Smooth muscle cell (in vitro differentiated cells): ENCODE measurements at regions not wholly inside any gene's neighbourhood (a gene's known extent, or its start where the extent isn't known, plus 50 kb on each side); places are given as distances from the start of the nearest gene placed in this dataset.
"Not testable (repeated sequence)": the region's sequence is repeated elsewhere in the genome, so short reads cannot be mapped to it uniquely, and the experiment has no call there.

ENCODE experiments used
- DNase-seq: peaks from one replicate; lab custom pipeline; 2025; ENCODE audit not compliant: unreplicated experiment; lab: John Stamatoyannopoulos, UW
- H2AFZ ChIP-seq: fragments of 200-600 bp; sonication (generic); 2 replicates; pipeline ENCODE4 v1.6.0; 2016; ENCODE audit warnings: antibody characterized with exemption, low read depth, mild to moderate bottlenecking
- H3F3A ChIP-seq: fragments of 200-600 bp; sonication (generic); 2 replicates; pipeline ENCODE4 v1.6.0; 2017; ENCODE audit warnings: antibody characterized with exemption, low read depth
- H3K27ac ChIP-seq: fragments of 200-600 bp; sonication (generic); 2 replicates; pipeline ENCODE4 v1.5.1; 2016; ENCODE audit warnings: low read depth, mild to moderate bottlenecking
- H3K27me3 ChIP-seq: fragments of 200-600 bp; sonication (generic); 2 replicates; pipeline ENCODE4 v1.6.1; 2016; ENCODE audit warnings: low read depth, mild to moderate bottlenecking
- H3K36me3 ChIP-seq: fragments of 200-600 bp; sonication (generic); 2 replicates; pipeline ENCODE4 v1.5.1; 2016; ENCODE audit warnings: low read depth
- H3K4me1 ChIP-seq: fragments of 200-600 bp; sonication (generic); 2 replicates; pipeline ENCODE4 v1.5.1; 2016; ENCODE audit warnings: low read depth
- H3K4me2 ChIP-seq: fragments of 200-600 bp; sonication (generic); 2 replicates; pipeline ENCODE4 v1.6.0; 2016; ENCODE audit warnings: mild to moderate bottlenecking
- H3K4me3 ChIP-seq: fragments of 200-600 bp; sonication (generic); 2 replicates; pipeline ENCODE4 v1.5.1; 2016; ENCODE audit warnings: mild to moderate bottlenecking
- H3K79me2 ChIP-seq: fragments of 200-600 bp; sonication (generic); 2 replicates; pipeline ENCODE4 v1.6.0; 2016; ENCODE audit warnings: low read depth, mild to moderate bottlenecking
- H3K9ac ChIP-seq: fragments of 200-600 bp; sonication (generic); 2 replicates; pipeline ENCODE4 v1.6.0; 2016; ENCODE audit warnings: low read depth
- H3K9me3 ChIP-seq: fragments of 200-600 bp; sonication (generic); replicated peaks from 2 replicates; pipeline ENCODE4 v1.5.1; 2016; ENCODE audit warnings: low read depth
- H4K20me1 ChIP-seq: fragments of 200-600 bp; sonication (generic); 2 replicates; pipeline ENCODE4 v1.6.0; 2016; ENCODE audit warnings: low read depth
- CTCF ChIP-seq: fragments of 200-600 bp; sonication (generic); IDR thresholded peaks from 2 replicates; pipeline ENCODE4 v1.5.1; 2017; ENCODE audit warnings: borderline replicate concordance, mild to moderate bottlenecking, antibody characterized with exemption; ENCODE audit not compliant: insufficient read depth, poor library complexity, severe bottlenecking
- WGBS: methylation state at CpG from one replicate; pipeline ENCODE4 v1.1.7; 2016; ENCODE audit warnings: low lambda C conversion rate; 5-methylcytosine and 5-hydroxymethylcytosine counted together

GRCh38 chr9:73091909-73092308 lies 59.8 kb upstream of the ANXA1 start:
- no peaks in the 10 kb centered on the region for H4K20me1 ChIP-seq
- H3K9me3 ChIP-seq = no peaks in the 10 kb centered on the region
- TF ChIP-seq CTCF = no peak
- WGBS = 94% methylated on average over 2 of the region's 2 CpGs
- H3K79me2 ChIP-seq = no peaks in the 10 kb centered on the region
- no peak for DNase-seq
- H2AFZ ChIP-seq = no peak overlapping the region
- H3K4me1 ChIP-seq = no peaks in the 10 kb centered on the region
- H3K27me3 ChIP-seq = no peaks in the 10 kb centered on the region
- no peaks in the 10 kb centered on the region for H3F3A ChIP-seq
- no peak overlapping the region for H3K4me3 ChIP-seq
- H3K36me3 ChIP-seq = no peaks in the 10 kb centered on the region
- H3K27ac ChIP-seq = no peak overlapping the region
- H3K9ac ChIP-seq = no peak overlapping the region
- H3K4me2 ChIP-seq = no peak overlapping the region

- TF ChIP-seq CTCF = no peak
- 84% methylated on average over 3 of the region's 3 CpGs for WGBS
- H3K4me1 ChIP-seq = no peaks in the 10 kb centered on the region
Observed at GRCh38 chr9:73090214-73090613, 61.5 kb upstream of the ANXA1 start.

GRCh38 chr9:73089304-73089985 lies 62.2 kb upstream of the ANXA1 start:
- no peaks in the 10 kb centered on the region for H3F3A ChIP-seq
- H3K36me3 ChIP-seq = no peaks in the 10 kb centered on the region
- H3K4me3 ChIP-seq = no peak overlapping the region
- 86% methylated on average over 3 of the region's 3 CpGs for WGBS
- H3K4me1 ChIP-seq = no peaks in the 10 kb centered on the region
- H3K9ac ChIP-seq = no peak overlapping the region
- no peaks in the 10 kb centered on the region for H3K9me3 ChIP-seq
- DNase-seq = no peak
- no peak overlapping the region for H3K4me2 ChIP-seq
- H2AFZ ChIP-seq = no peak overlapping the region
- no peaks in the 10 kb centered on the region for H4K20me1 ChIP-seq
- TF ChIP-seq CTCF = no peak
- H3K79me2 ChIP-seq = no peaks in the 10 kb centered on the region
- H3K27me3 ChIP-seq = peaks cover 5% of the 10 kb centered on the region
- no peak overlapping the region for H3K27ac ChIP-seq

More at GRCh38 chr9:73090214-73090613, 61.5 kb upstream of the ANXA1 start:
- H3K27me3 ChIP-seq = peaks cover 3% of the 10 kb centered on the region
- DNase-seq = no peak
- H4K20me1 ChIP-seq = no peaks in the 10 kb centered on the region
- no peaks in the 10 kb centered on the region for H3F3A ChIP-seq
- H2AFZ ChIP-seq = no peak overlapping the region
- no peaks in the 10 kb centered on the region for H3K79me2 ChIP-seq
- H3K4me2 ChIP-seq = no peak overlapping the region
- H3K36me3 ChIP-seq = no peaks in the 10 kb centered on the region
- no peak overlapping the region for H3K9ac ChIP-seq
- H3K27ac ChIP-seq = no peak overlapping the region
- H3K9me3 ChIP-seq = no peaks in the 10 kb centered on the region
- no peak overlapping the region for H3K4me3 ChIP-seq

GRCh38 chr9:73087876-73088275 lies 63.8 kb upstream of the ANXA1 start:
- not testable (repeated sequence) for H3K4me3 ChIP-seq, H2AFZ ChIP-seq, DNase-seq, H3K9ac ChIP-seq, H3K9me3 ChIP-seq, H4K20me1 ChIP-seq, H3K36me3 ChIP-seq, H3K79me2 ChIP-seq, H3K4me1 ChIP-seq, H3F3A ChIP-seq, H3K27ac ChIP-seq, H3K4me2 ChIP-seq
- 58% methylated on average over 4 of the region's 4 CpGs for WGBS
- peaks cover 18% of the 10 kb centered on the region for H3K27me3 ChIP-seq
